ENCODE measurements at regions not wholly inside any gene's neighbourhood (a gene's known extent, or its start where the extent isn't known, plus 50 kb on each side); places are given as distances from the start of the nearest gene placed in this dataset.

- peak; percentile 17 for DNase-seq (ENCODE audit: low read depth)
Measured at GRCh38 chr12:124188561-124189405, 106.1 kb upstream of the RFLNA start.

- no peak for DNase-seq (ENCODE audit: low read depth)
Measured at GRCh38 chr12:124190312-124191023, 104.4 kb upstream of the RFLNA start.

GRCh38 chr12:124191024-124191359 is 103.9 kb upstream of the RFLNA start:
- DNase-seq (ENCODE audit: low read depth) = no peak

- no peak for DNase-seq (ENCODE audit: low read depth)
Measured at GRCh38 chr12:124191966-124192365, 102.9 kb upstream of the RFLNA start.

GRCh38 chr12:124194264-124194892 is 100.5 kb upstream of the RFLNA start:
- DNase-seq (ENCODE audit: low read depth) = no peak

GRCh38 chr12:124194893-124195566 is 99.9 kb upstream of the RFLNA start:
- no peak for DNase-seq (ENCODE audit: low read depth)

- DNase-seq (ENCODE audit: low read depth) = no peak
Measured at GRCh38 chr12:124195567-124195942, 99.3 kb upstream of the RFLNA start.

GRCh38 chr12:124196236-124196635 is 98.7 kb upstream of the RFLNA start:
- DNase-seq (ENCODE audit: low read depth) = no peak

GRCh38 chr12:124201248-124201647 is 93.6 kb upstream of the RFLNA start:
- DNase-seq (ENCODE audit: low read depth) = no peak

- no peak for DNase-seq (ENCODE audit: low read depth)
Measured at GRCh38 chr12:124203176-124203575, 91.7 kb upstream of the RFLNA start.

- no peak for DNase-seq (ENCODE audit: low read depth)
Measured at GRCh38 chr12:124205405-124205804, 89.5 kb upstream of the RFLNA start.

- DNase-seq (ENCODE audit: low read depth) = no peak
Measured at GRCh38 chr12:124207049-124207448, 87.8 kb upstream of the RFLNA start.

- no peak for DNase-seq (ENCODE audit: low read depth)
Measured at GRCh38 chr12:124207617-124208016, 87.3 kb upstream of the RFLNA start.

GRCh38 chr12:124208489-124208888 is 86.4 kb upstream of the RFLNA start:
- DNase-seq (ENCODE audit: low read depth) = no peak

- DNase-seq (ENCODE audit: low read depth) = peak; percentile 56
Measured at GRCh38 chr12:124210991-124211577, 83.8 kb upstream of the RFLNA start.

- no peak for DNase-seq (ENCODE audit: low read depth)
Measured at GRCh38 chr12:124211753-124212152, 83.1 kb upstream of the RFLNA start.

GRCh38 chr12:124213666-124214347 is 81.1 kb upstream of the RFLNA start:
- peak; percentile 29 for DNase-seq (ENCODE audit: low read depth)

- DNase-seq (ENCODE audit: low read depth) = no peak
Measured at GRCh38 chr12:124214574-124214973, 80.3 kb upstream of the RFLNA start.

- no peak for DNase-seq (ENCODE audit: low read depth)
Measured at GRCh38 chr12:124216966-124217365, 77.9 kb upstream of the RFLNA start.

- no peak for DNase-seq (ENCODE audit: low read depth)
Measured at GRCh38 chr12:124217508-124218242, 77.2 kb upstream of the RFLNA start.

- peak; percentile 26 for DNase-seq (ENCODE audit: low read depth)
Measured at GRCh38 chr12:124218243-124218560, 76.7 kb upstream of the RFLNA start.
